IPS DF 19.7 (cell line): ENCODE measurements at regions not wholly inside any gene's neighbourhood (a gene's known extent, or its start where the extent isn't known, plus 50 kb on each side); places are given as distances from the start of the nearest gene placed in this dataset.

ENCODE experiments used
- DNase-seq: peaks from one replicate; pipeline ENCODE4 v3.0.0-alpha.2; 2013; ENCODE audit warnings: low read depth, low spot score

- DNase-seq = no peak
These were observed 531.0 kb upstream of the NR2F2 start for GRCh38 chr15:95799286-95800200.

GRCh38 chr15:95804484-95804883, 526.0 kb upstream of the NR2F2 start:
- DNase-seq = no peak

- no peak for DNase-seq
These were observed 518.0 kb upstream of the NR2F2 start for GRCh38 chr15:95812491-95812890.

- DNase-seq = no peak
These were observed 515.6 kb upstream of the NR2F2 start for GRCh38 chr15:95814908-95815307.

- DNase-seq = no peak
These were observed 513.9 kb upstream of the NR2F2 start for GRCh38 chr15:95816591-95816990.

- DNase-seq = no peak
These were observed 507.5 kb upstream of the NR2F2 start for GRCh38 chr15:95822961-95823360.

GRCh38 chr15:95825208-95825607, 505.3 kb upstream of the NR2F2 start:
- DNase-seq = no peak

GRCh38 chr15:95825671-95826411, 504.7 kb upstream of the NR2F2 start:
- DNase-seq = no peak

- DNase-seq = no peak
These were observed 503.9 kb upstream of the NR2F2 start for GRCh38 chr15:95826412-95827195.

GRCh38 chr15:95829062-95829461, 501.4 kb upstream of the NR2F2 start:
- DNase-seq = no peak

- DNase-seq = no peak
These were observed 500.2 kb upstream of the NR2F2 start for GRCh38 chr15:95830281-95830680.

GRCh38 chr15:95832668-95833067, 497.8 kb upstream of the NR2F2 start:
- no peak for DNase-seq

GRCh38 chr15:95834028-95834804, 496.3 kb upstream of the NR2F2 start:
- no peak for DNase-seq

- no peak for DNase-seq
These were observed 494.0 kb upstream of the NR2F2 start for GRCh38 chr15:95836536-95836935.

- no peak for DNase-seq
These were observed 493.0 kb upstream of the NR2F2 start for GRCh38 chr15:95837341-95838004.

GRCh38 chr15:95839367-95839782, 491.1 kb upstream of the NR2F2 start:
- no peak for DNase-seq

GRCh38 chr15:95840004-95840403, 490.5 kb upstream of the NR2F2 start:
- DNase-seq = no peak

GRCh38 chr15:95840855-95841254, 489.6 kb upstream of the NR2F2 start:
- DNase-seq = no peak

- no peak for DNase-seq
These were observed 487.9 kb upstream of the NR2F2 start for GRCh38 chr15:95842576-95842975.

GRCh38 chr15:95843241-95843910, 487.1 kb upstream of the NR2F2 start:
- no peak for DNase-seq
